Astrocyte (in vitro differentiated cells and primary cell): ENCODE measurements at regions not wholly inside any gene's neighbourhood (a gene's known extent, or its start where the extent isn't known, plus 50 kb on each side); places are given as distances from the start of the nearest gene placed in this dataset.

ENCODE experiments used
- CTCF ChIP-seq: IDR thresholded peaks from 2 replicates; pipeline ENCODE4 v1.5.1; 2011; ENCODE audit warnings: low read depth, mild to moderate bottlenecking, inconsistent platforms, low read length, moderate library complexity; ENCODE audit not compliant: insufficient read depth
- EZH2 ChIP-seq: IDR thresholded peaks from 2 replicates; pipeline ENCODE4 v1.6.1; 2012; ENCODE audit warnings: mild to moderate bottlenecking, low read length, inconsistent platforms; ENCODE audit not compliant: insufficient read depth

GRCh38 chr13:99693351-99693750, 192.1 kb downstream of the TM9SF2 start:
- TF ChIP-seq CTCF (no peak), EZH2 (no peak)
